Gastroesophageal sphincter (tissue), 4 donors: ENCODE measurements at regions not wholly inside any gene's neighbourhood (a gene's known extent, or its start where the extent isn't known, plus 50 kb on each side); places are given as distances from the start of the nearest gene placed in this dataset.

Source experiments
- ATAC-seq: fragments of 150-250 bp; one replicate; pipeline ENCODE4 v1.9.1; 2016; ENCODE audit warnings: mild to moderate bottlenecking, moderate library complexity
- H3K27ac ChIP-seq, 4 donors: fragments of 200-600 bp; sonication (generic) in 3 of 4; 1 replicate in 3 of 4; 2 replicates in 1 of 4; pipeline ENCODE4 v1.5.1; 2016 to 2019
- H3K27me3 ChIP-seq: fragments of 200-600 bp; sonication (generic); one replicate; pipeline ENCODE4 v1.5.1; 2019
- H3K36me3 ChIP-seq, 2 donors: fragments of 200-600 bp; sonication (generic); one replicate each; pipeline ENCODE4 v1.5.1; 2019; ENCODE audit warnings: control low read depth in 1 of 2
- H3K4me1 ChIP-seq, 3 donors: fragments of 200-600 bp; sonication (generic); 1 replicate in 2 of 3; 2 replicates in 1 of 3; pipeline ENCODE4 v1.5.1; 2016 to 2019; ENCODE audit warnings: control low read depth in 2 of 3
- H3K4me3 ChIP-seq, 2 donors: fragments of 200-600 bp; sonication (generic); one replicate each; pipeline ENCODE4 v1.5.1; 2019; ENCODE audit warnings: mild to moderate bottlenecking in 1 of 2, moderate library complexity in 1 of 2
- H3K9me3 ChIP-seq, 3 donors: fragments of 200-600 bp; sonication (generic); one replicate each; pipeline ENCODE4 v1.5.1; 2017 to 2019; ENCODE audit warnings: control low read depth in 2 of 3
- EP300 ChIP-seq: sonication (generic); formaldehyde crosslinking; IDR thresholded peaks from one replicate; pipeline ENCODE4 v1.6.1; 2017; ENCODE audit warnings: antibody characterized with exemption, mild to moderate bottlenecking
- POLR2A ChIP-seq, 2 donors: fragments of 450-650 bp; IDR thresholded peaks; one replicate each; pipeline ENCODE4 v1.6.1; 2017; ENCODE audit warnings: antibody characterized with exemption in 2 of 2, mild to moderate bottlenecking in 2 of 2, moderate library complexity in 1 of 2
- POLR2AphosphoS5 ChIP-seq: sonication (generic); formaldehyde crosslinking; IDR thresholded peaks from one replicate; pipeline ENCODE4 v1.6.1; 2017; ENCODE audit warnings: antibody characterized with exemption
- WGBS, 2 donors: methylation state at CpG; one replicate each; pipeline ENCODE4 v1.1.5; 2018; ENCODE audit warnings: low coverage in 1 of 2; 5-methylcytosine and 5-hydroxymethylcytosine counted together
- TF ChIP-seq, protein P1 (sequence below), 4 experiments: fragments of 200-600 bp in 2 of 4; fragments of 450-650 bp in 2 of 4; sonication (generic) in 1 of 4; IDR thresholded peaks; one replicate each; pipeline ENCODE4 v1.5.1; 2017 to 2019; ENCODE audit warnings: antibody characterized with exemption in 4 of 4, mild to moderate bottlenecking in 2 of 4, moderate library complexity in 2 of 4

DNA sequence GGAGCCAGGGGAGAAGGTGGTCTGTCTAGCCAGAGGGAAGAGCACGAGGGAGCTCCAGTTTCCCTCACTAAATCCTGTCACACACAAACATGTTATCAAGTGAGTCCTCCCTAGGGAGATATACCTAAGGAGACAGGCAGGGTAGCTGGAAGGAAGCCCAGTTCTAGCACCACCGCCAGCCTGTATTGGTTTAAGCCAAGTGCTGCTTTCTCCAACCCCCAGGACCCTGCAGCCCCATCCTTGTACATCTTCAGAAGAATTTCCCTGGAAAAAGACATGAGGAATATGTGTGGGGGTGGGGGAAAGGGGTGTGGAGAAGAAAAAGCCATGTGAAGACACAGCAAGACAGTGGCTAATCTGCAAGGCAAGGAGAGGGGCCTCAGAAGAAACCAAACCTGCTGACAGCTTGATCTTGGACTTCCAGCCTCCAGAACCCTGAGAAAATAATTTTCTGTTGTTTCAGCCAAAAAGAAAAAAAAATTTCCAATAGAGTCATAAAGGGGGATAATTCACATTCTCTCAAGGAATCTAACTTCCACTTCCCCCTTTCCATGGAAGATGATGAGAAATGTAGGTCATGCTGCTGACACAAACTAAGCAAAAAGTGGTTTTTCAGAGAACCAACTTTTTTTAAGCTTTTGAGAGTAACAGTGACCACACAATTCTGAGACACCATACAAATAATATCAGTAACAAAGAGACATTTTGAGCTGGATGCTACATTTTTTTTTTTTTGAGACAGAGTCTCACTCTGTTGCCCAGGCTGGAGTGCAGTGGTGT is 103.2 kb upstream of the PRDM1 start:
- H3K36me3 ChIP-seq = no peaks in the 10 kb centered on the region
- no peak for TF ChIP-seq POLR2AphosphoS5
- no peak for TF ChIP-seq EP300
- no peak for TF ChIP-seq POLR2A (IDR thresholded peaks at IDR 0.05)
- TF ChIP-seq, protein P1, sequence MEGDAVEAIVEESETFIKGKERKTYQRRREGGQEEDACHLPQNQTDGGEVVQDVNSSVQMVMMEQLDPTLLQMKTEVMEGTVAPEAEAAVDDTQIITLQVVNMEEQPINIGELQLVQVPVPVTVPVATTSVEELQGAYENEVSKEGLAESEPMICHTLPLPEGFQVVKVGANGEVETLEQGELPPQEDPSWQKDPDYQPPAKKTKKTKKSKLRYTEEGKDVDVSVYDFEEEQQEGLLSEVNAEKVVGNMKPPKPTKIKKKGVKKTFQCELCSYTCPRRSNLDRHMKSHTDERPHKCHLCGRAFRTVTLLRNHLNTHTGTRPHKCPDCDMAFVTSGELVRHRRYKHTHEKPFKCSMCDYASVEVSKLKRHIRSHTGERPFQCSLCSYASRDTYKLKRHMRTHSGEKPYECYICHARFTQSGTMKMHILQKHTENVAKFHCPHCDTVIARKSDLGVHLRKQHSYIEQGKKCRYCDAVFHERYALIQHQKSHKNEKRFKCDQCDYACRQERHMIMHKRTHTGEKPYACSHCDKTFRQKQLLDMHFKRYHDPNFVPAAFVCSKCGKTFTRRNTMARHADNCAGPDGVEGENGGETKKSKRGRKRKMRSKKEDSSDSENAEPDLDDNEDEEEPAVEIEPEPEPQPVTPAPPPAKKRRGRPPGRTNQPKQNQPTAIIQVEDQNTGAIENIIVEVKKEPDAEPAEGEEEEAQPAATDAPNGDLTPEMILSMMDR (IDR thresholded peaks at IDR 0.05) = no peak
- 75 to 100% methylated on average over 1 to 2 of the region's 2 CpGs for WGBS, 2 donors
- no peak overlapping the region for H3K4me3 ChIP-seq
- no peaks in the 10 kb centered on the region for H3K9me3 ChIP-seq
- ATAC-seq = no peak
- H3K27ac ChIP-seq = no peak overlapping the region
- H3K4me1 ChIP-seq = peaks cover 0 to 26% (median 5%) of the 10 kb centered on the region in 3 donors
- H3K27me3 ChIP-seq = peaks cover 81% of the 10 kb centered on the region

DNA sequence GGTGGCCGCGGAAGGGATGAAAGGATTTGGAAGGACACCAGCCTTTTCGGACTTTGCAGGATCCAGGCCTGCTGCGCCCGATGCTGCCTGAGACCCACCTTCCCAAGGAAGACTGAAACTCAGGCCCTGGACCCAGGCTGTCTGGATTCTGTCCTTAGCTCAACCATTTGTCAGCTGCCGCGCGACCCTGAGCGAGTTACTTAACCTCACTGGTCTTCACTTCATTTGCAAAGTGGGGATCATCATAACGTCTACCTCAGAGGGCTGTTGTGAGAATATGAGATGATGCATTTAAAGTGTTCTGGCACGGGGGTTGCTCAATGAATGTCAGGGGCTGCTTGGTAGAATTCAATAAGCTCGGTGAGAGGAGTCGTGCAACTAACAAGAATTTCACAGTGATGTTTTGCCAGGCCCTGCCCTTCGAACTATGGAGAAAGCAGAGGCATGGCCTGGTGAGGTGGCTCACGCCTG is 104.2 kb upstream of the PRDM1 start:
- H3K4me3 ChIP-seq = peak overlapping the region in 1 of 2 donors; percentile 40
- no peaks in the 10 kb centered on the region for H3K9me3 ChIP-seq
- 59 to 92% methylated on average over 2 to 4 of the region's 15 CpGs for WGBS, 2 donors
- no peak for TF ChIP-seq EP300
- no peak for TF ChIP-seq POLR2A (IDR thresholded peaks at IDR 0.05)
- TF ChIP-seq, protein P1 (IDR thresholded peaks at IDR 0.05) = no peak
- no peak for TF ChIP-seq POLR2AphosphoS5
- no peak overlapping the region for H3K27ac ChIP-seq
- no peaks in the 10 kb centered on the region for H3K36me3 ChIP-seq
- H3K4me1 ChIP-seq = peaks cover 0 to 26% (median 5%) of the 10 kb centered on the region in 3 donors
- no peak for ATAC-seq
- H3K27me3 ChIP-seq = peaks cover 71% of the 10 kb centered on the region

DNA sequence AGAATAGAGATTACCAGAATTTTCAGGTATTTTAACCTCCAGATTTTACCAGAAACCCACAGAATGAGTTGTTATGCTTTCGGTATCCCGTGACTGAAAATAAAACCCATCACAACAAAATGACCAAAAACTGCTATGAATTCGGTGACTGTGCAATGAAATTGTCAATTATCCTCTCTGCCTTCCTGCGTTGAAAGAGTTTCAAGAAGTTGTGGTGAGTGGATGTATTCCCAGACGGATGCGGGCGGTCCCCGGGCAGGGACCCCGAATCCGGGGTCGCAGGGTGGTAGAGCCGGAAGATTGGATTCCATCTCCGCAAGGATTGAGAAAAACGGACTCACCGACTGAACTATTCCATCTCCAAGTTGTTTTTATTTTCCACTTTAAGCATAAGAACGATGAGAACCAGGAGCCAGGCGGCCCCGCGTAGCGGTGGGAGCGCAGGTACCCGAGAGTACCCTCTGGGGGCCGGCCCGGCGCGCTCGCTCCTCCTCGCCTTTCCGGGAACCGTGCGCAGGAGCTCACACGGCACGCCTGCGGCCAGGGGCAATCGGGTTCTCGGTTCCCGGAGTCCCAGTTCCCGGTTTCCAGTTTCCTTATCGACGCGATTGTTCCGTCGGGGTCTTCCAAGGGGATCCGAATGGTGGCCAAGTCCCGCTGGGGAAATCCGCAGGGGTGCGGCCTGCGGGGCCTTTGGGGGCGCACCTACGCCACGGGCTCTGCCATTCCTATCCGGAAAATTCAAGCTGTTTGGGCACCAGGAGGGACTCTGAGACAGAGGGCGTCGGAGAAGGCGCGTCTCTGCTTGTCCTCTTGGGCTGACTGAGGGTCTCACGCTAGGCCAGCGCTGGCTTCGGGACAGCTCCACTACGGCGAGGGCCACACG is 104.9 kb upstream of the PRDM1 start:
- TF ChIP-seq POLR2A (IDR thresholded peaks at IDR 0.05) = no peak
- TF ChIP-seq POLR2AphosphoS5 = no peak
- TF ChIP-seq EP300 = no peak
- H3K9me3 ChIP-seq = no peaks in the 10 kb centered on the region
- H3K4me1 ChIP-seq = peaks cover 0 to 22% (median 5%) of the 10 kb centered on the region in 3 donors
- no peaks in the 10 kb centered on the region for H3K36me3 ChIP-seq
- no peak overlapping the region for H3K27ac ChIP-seq
- H3K27me3 ChIP-seq = peaks cover 65% of the 10 kb centered on the region
- ATAC-seq = no peak
- WGBS, 2 donors = 11 to 20% methylated on average over 7 to 37 of the region's 62 CpGs
- peak overlapping the region in 1 of 2 donors; percentile 40 for H3K4me3 ChIP-seq

DNA sequence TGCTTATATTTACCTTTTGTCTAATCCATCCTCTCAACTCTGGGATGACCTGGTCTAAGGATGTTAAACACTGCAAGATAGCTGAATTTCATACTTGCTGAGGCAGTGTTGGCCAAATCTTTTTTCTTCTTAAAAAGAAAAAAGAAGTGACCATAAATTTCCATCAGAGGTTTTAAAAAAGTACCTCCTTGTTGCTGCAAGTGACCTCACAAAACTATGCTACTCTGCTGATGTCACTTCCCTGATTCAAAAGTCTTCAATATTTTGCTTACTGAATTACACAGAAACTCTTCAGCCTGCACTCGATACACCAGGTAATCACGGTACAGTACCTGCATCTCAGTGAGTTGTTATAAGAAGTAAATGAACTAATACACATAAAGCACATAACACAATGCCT is 107.2 kb upstream of the PRDM1 start:
- TF ChIP-seq, protein P1 (IDR thresholded peaks at IDR 0.05) = no peak
- TF ChIP-seq POLR2A (IDR thresholded peaks at IDR 0.05) (no peak), POLR2AphosphoS5 (no peak), EP300 (no peak)
- H3K27me3 ChIP-seq = peaks cover 49% of the 10 kb centered on the region
- peaks cover 0 to 12% (median 0%) of the 10 kb centered on the region in 3 donors for H3K4me1 ChIP-seq
- H3K9me3 ChIP-seq = no peaks in the 10 kb centered on the region
- H3K27ac ChIP-seq = no peak overlapping the region
- H3K4me3 ChIP-seq = no peak overlapping the region
- ATAC-seq = no peak
- 88 to 100% methylated on average over 1 to 2 of the region's 2 CpGs for WGBS, 2 donors
- H3K36me3 ChIP-seq = no peaks in the 10 kb centered on the region

DNA sequence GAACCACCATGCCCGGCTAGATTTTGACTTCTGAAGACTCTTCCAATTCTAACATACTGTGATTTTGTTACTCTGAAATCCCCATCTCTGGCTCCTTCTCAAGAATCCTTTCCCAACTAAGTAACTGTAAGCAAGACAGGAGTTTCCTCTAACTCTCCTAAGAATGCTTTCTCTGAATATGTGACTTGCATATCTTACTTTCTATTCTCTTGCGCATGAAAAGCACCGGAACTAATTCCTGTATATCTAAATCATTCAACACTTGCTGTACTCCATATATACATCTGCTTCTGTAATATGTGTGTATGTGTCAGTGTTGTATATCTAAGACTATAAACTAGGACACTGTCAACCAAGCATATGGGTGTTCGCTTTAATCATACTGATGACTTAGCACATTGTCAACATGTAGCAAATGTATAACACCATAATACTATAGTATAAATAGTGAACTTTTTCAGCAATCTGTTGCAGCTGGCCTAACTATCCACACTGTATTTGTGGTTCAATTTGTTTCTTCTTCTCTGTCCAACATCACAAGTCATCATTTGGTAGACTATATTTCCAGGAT is 108.1 kb upstream of the PRDM1 start:
- ATAC-seq = no peak
- 75 to 76% methylated on average over 4 of the region's 4 CpGs for WGBS, 2 donors
- peaks cover 0 to 7% (median 0%) of the 10 kb centered on the region in 3 donors for H3K9me3 ChIP-seq
- H3K36me3 ChIP-seq = no peaks in the 10 kb centered on the region
- peaks cover 40% of the 10 kb centered on the region for H3K27me3 ChIP-seq
- TF ChIP-seq POLR2AphosphoS5 = no peak
- no peak for TF ChIP-seq POLR2A (IDR thresholded peaks at IDR 0.05)
- no peak overlapping the region for H3K4me3 ChIP-seq
- peaks cover 0 to 12% (median 0%) of the 10 kb centered on the region in 3 donors for H3K4me1 ChIP-seq
- H3K27ac ChIP-seq = no peak overlapping the region
